Suprapubic skin (tissue), 4 donors: ENCODE measurements at regions not wholly inside any gene's neighbourhood (a gene's known extent, or its start where the extent isn't known, plus 50 kb on each side); places are given as distances from the start of the nearest gene placed in this dataset.

ENCODE experiments used
- DNase-seq, 2 donors: peaks; one replicate each; pipeline ENCODE4 v3.0.0-alpha.2; 2019; ENCODE audit warnings: low spot score in 2 of 2
- H3K27ac ChIP-seq: fragments of 200-600 bp; sonication (generic); one replicate; pipeline ENCODE4 v1.5.1; 2019
- H3K27me3 ChIP-seq: fragments of 200-600 bp; sonication (generic); one replicate; pipeline ENCODE4 v1.5.1; 2019
- H3K36me3 ChIP-seq: fragments of 200-600 bp; sonication (generic); one replicate; pipeline ENCODE4 v1.5.1; 2019
- H3K4me1 ChIP-seq: fragments of 200-600 bp; sonication (generic); one replicate; pipeline ENCODE4 v1.5.1; 2019
- H3K4me3 ChIP-seq: fragments of 200-600 bp; sonication (generic); one replicate; pipeline ENCODE4 v1.5.1; 2019; ENCODE audit warnings: mild to moderate bottlenecking
- H3K9me3 ChIP-seq: fragments of 200-600 bp; sonication (generic); one replicate; pipeline ENCODE4 v1.5.1; 2019
- EP300 ChIP-seq: sonication (generic); formaldehyde crosslinking; IDR thresholded peaks from one replicate; pipeline ENCODE4 v1.6.1; 2017; ENCODE audit warnings: antibody characterized with exemption
- POLR2A ChIP-seq, 2 donors: fragments of 450-650 bp; IDR thresholded peaks; one replicate each; pipeline ENCODE4 v1.6.1; 2017; ENCODE audit warnings: antibody characterized with exemption in 2 of 2, mild to moderate bottlenecking in 2 of 2, moderate library complexity in 2 of 2
- POLR2AphosphoS5 ChIP-seq, 3 donors: sonication (generic); formaldehyde crosslinking; IDR thresholded peaks; one replicate each; pipeline ENCODE4 v1.6.1; 2017; ENCODE audit warnings: antibody characterized with exemption in 3 of 3
- WGBS: methylation state at CpG from one replicate; pipeline ENCODE4 v1.1.5; 2018; 5-methylcytosine and 5-hydroxymethylcytosine counted together
- TF ChIP-seq, protein P1 (sequence below), 2 donors: fragments of 200-600 bp in 1 of 2; fragments of 450-650 bp in 1 of 2; sonication (generic) in 1 of 2; IDR thresholded peaks; one replicate each; pipeline ENCODE4 v1.5.1; 2016 to 2019; ENCODE audit warnings: antibody characterized with exemption in 2 of 2, mild to moderate bottlenecking in 1 of 2, moderate library complexity in 1 of 2

DNA sequence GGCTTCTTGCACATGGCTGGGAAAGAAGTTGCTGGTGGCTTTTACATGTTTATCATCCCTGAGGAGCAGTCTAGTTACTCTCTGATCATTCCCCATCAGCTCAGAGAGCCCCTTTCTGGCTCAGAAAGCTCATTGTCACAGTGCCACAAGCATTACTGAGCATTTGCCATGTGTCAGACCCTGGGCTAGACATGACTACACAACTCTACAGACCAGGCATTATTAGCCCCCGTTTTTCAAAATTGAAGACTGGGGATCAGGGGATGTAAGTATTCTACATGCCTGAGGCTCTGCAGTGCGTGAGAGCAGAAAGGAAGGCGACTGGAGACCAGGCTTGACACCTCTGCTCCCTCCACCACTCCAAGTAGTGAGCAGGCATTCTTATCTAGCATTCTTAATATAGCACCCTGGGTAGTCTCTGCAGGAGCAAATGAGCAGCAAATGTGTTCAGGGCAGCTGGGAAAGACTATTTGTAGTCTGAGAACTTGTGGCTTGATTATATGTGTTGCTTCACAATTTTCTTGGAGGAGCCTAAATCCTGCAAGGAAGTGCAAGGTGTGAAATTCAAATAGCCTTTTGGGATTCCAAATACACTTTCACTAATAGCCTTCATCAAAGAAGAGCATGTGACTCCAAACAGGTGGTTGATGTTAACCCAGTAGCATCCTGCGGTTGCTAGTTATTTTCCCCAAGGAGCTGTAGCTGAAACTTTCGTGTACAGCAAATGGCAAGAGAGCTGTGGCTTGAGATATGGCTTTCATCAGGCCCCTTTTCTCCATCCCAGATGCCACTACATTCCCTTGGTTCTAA is 143.2 kb downstream of the DDX1 start:
- Histone ChIP-seq H3K27ac (no peak overlapping the region), H3K4me3 (no peak overlapping the region), H3K9me3 (no peaks in the 10 kb centered on the region), H3K4me1 (peaks cover 18% of the 10 kb centered on the region), H3K36me3 (no peaks in the 10 kb centered on the region), H3K27me3 (no peaks in the 10 kb centered on the region)
- no peak for TF ChIP-seq POLR2A (IDR thresholded peaks at IDR 0.05)
- TF ChIP-seq, protein P1, sequence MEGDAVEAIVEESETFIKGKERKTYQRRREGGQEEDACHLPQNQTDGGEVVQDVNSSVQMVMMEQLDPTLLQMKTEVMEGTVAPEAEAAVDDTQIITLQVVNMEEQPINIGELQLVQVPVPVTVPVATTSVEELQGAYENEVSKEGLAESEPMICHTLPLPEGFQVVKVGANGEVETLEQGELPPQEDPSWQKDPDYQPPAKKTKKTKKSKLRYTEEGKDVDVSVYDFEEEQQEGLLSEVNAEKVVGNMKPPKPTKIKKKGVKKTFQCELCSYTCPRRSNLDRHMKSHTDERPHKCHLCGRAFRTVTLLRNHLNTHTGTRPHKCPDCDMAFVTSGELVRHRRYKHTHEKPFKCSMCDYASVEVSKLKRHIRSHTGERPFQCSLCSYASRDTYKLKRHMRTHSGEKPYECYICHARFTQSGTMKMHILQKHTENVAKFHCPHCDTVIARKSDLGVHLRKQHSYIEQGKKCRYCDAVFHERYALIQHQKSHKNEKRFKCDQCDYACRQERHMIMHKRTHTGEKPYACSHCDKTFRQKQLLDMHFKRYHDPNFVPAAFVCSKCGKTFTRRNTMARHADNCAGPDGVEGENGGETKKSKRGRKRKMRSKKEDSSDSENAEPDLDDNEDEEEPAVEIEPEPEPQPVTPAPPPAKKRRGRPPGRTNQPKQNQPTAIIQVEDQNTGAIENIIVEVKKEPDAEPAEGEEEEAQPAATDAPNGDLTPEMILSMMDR (IDR thresholded peaks at IDR 0.05): no peak
- no peak for TF ChIP-seq EP300
- TF ChIP-seq POLR2AphosphoS5 (IDR thresholded peaks at IDR 0.05): no peak
- 85% methylated on average over 5 of the region's 5 CpGs for WGBS
- DNase-seq: no peak

- DNase-seq: no peak
- Histone ChIP-seq H3K4me1 (peaks cover 9% of the 10 kb centered on the region), H3K36me3 (no peaks in the 10 kb centered on the region), H3K27ac (no peak overlapping the region), H3K4me3 (no peak overlapping the region), H3K27me3 (no peaks in the 10 kb centered on the region), H3K9me3 (no peaks in the 10 kb centered on the region)
- WGBS: 93% methylated on average over 6 of the region's 6 CpGs
- TF ChIP-seq POLR2A (IDR thresholded peaks at IDR 0.05): no peak
Observed at GRCh38 chr2:15735484-15736326, 144.0 kb downstream of the DDX1 start.

- Histone ChIP-seq H3K9me3 (no peaks in the 10 kb centered on the region), H3K27ac (no peak overlapping the region), H3K36me3 (no peaks in the 10 kb centered on the region), H3K27me3 (no peaks in the 10 kb centered on the region), H3K4me1 (peaks cover 5% of the 10 kb centered on the region), H3K4me3 (no peak overlapping the region)
- DNase-seq: no peak
- 93% methylated on average over 4 of the region's 4 CpGs for WGBS
- TF ChIP-seq EP300 (no peak), POLR2AphosphoS5 (IDR thresholded peaks at IDR 0.05) (no peak), POLR2A (IDR thresholded peaks at IDR 0.05) (no peak)
- TF ChIP-seq, protein P1 (IDR thresholded peaks at IDR 0.05): no peak
Observed at GRCh38 chr2:15736396-15737180, 144.9 kb downstream of the DDX1 start.

GRCh38 chr2:15737314-15738224 is 145.9 kb downstream of the DDX1 start:
- DNase-seq: no peak
- H3K36me3 ChIP-seq: no peaks in the 10 kb centered on the region
- no peak overlapping the region for H3K27ac ChIP-seq
- no peaks in the 10 kb centered on the region for H3K27me3 ChIP-seq
- 95% methylated on average over 5 of the region's 5 CpGs for WGBS
- no peaks in the 10 kb centered on the region for H3K9me3 ChIP-seq
- no peak overlapping the region for H3K4me3 ChIP-seq
- peaks cover 5% of the 10 kb centered on the region for H3K4me1 ChIP-seq
- TF ChIP-seq, protein P1 (IDR thresholded peaks at IDR 0.05): no peak
- TF ChIP-seq POLR2AphosphoS5 (IDR thresholded peaks at IDR 0.05) (no peak), POLR2A (IDR thresholded peaks at IDR 0.05) (no peak), EP300 (no peak)

GRCh38 chr2:15738225-15738546 is 146.5 kb downstream of the DDX1 start:
- Histone ChIP-seq H3K36me3 (no peaks in the 10 kb centered on the region), H3K9me3 (no peaks in the 10 kb centered on the region), H3K27ac (no peak overlapping the region), H3K4me1 (peaks cover 3% of the 10 kb centered on the region), H3K4me3 (no peak overlapping the region), H3K27me3 (no peaks in the 10 kb centered on the region)
- TF ChIP-seq POLR2AphosphoS5 (IDR thresholded peaks at IDR 0.05) (no peak), POLR2A (IDR thresholded peaks at IDR 0.05) (no peak), EP300 (no peak)
- TF ChIP-seq, protein P1 (IDR thresholded peaks at IDR 0.05): no peak
- WGBS: 93% methylated on average over 7 of the region's 7 CpGs
- no peak for DNase-seq
